Hematopoietic multipotent progenitor cell treated with erythropoietin and hydrocortisone succinate and interleukin-3 and kit ligand, for 17 days (in vitro differentiated cells): ENCODE measurements at regions not wholly inside any gene's neighbourhood (a gene's known extent, or its start where the extent isn't known, plus 50 kb on each side); places are given as distances from the start of the nearest gene placed in this dataset.

Source experiments
- DNase-seq: peaks from one replicate; pipeline ENCODE4 v3.0.0-alpha.2; 2015; ENCODE audit warnings: low spot score

- DNase-seq: no peak
These were observed 401.5 kb upstream of the JARID2 start for GRCh38 chr6:14844411-14844810.

GRCh38 chr6:14848019-14848418 is 397.9 kb upstream of the JARID2 start:
- no peak for DNase-seq

- DNase-seq: no peak
These were observed 396.7 kb upstream of the JARID2 start for GRCh38 chr6:14849185-14849584.

- DNase-seq: no peak
These were observed 394.6 kb upstream of the JARID2 start for GRCh38 chr6:14851281-14851680.

- peak; percentile 21 for DNase-seq
These were observed 393.5 kb upstream of the JARID2 start for GRCh38 chr6:14852375-14852774.

GRCh38 chr6:14856177-14856576 is 389.7 kb upstream of the JARID2 start:
- DNase-seq: no peak

- peak; percentile 31 for DNase-seq
These were observed 388.9 kb upstream of the JARID2 start for GRCh38 chr6:14857001-14857400.

GRCh38 chr6:14857501-14857900 is 388.4 kb upstream of the JARID2 start:
- no peak for DNase-seq

GRCh38 chr6:14858808-14859207 is 387.1 kb upstream of the JARID2 start:
- DNase-seq: no peak

GRCh38 chr6:14860774-14861173 is 385.1 kb upstream of the JARID2 start:
- DNase-seq: no peak

- DNase-seq: no peak
These were observed 384.4 kb upstream of the JARID2 start for GRCh38 chr6:14861491-14861943.

- no peak for DNase-seq
These were observed 383.0 kb upstream of the JARID2 start for GRCh38 chr6:14862845-14863244.

- DNase-seq: no peak
These were observed 381.7 kb upstream of the JARID2 start for GRCh38 chr6:14863902-14864850.

GRCh38 chr6:14865531-14866100 is 380.3 kb upstream of the JARID2 start:
- no peak for DNase-seq

- no peak for DNase-seq
These were observed 378.1 kb upstream of the JARID2 start for GRCh38 chr6:14867802-14868201.

- DNase-seq: no peak
These were observed 374.6 kb upstream of the JARID2 start for GRCh38 chr6:14871221-14871620.

GRCh38 chr6:14873101-14873500 is 372.8 kb upstream of the JARID2 start:
- no peak for DNase-seq

GRCh38 chr6:14873781-14874441 is 372.0 kb upstream of the JARID2 start:
- no peak for DNase-seq

GRCh38 chr6:14874975-14875480 is 370.8 kb upstream of the JARID2 start:
- DNase-seq: no peak

GRCh38 chr6:14875481-14876063 is 370.3 kb upstream of the JARID2 start:
- DNase-seq: no peak

- no peak for DNase-seq
These were observed 368.9 kb upstream of the JARID2 start for GRCh38 chr6:14876778-14877613.
